ENCODE measurements at regions not wholly inside any gene's neighbourhood (a gene's known extent, or its start where the extent isn't known, plus 50 kb on each side); places are given as distances from the start of the nearest gene placed in this dataset.

GRCh38 chr17:72296456-72296855, 175.6 kb downstream of the SOX9 start:
- H3K27me3 ChIP-seq (ENCODE audit: control insufficient read depth in 2 of 2, insufficient read depth in 2 of 2, low read length in 2 of 2), result no peaks in the 10 kb centered on the region
- H3K9me3 Mint-ChIP-seq, result peaks cover 0 to 5% (median 0%) of the 10 kb centered on the region in 7 donors
- no peaks in the 10 kb centered on the region for H3K9me3 ChIP-seq (replicated peaks in 1 of 2; ENCODE audit: control insufficient read depth in 1 of 2, insufficient read depth in 1 of 2, low read length in 2 of 2)
- no peaks in the 10 kb centered on the region for H3K36me3 ChIP-seq (replicated peaks in 1 of 2; ENCODE audit: control insufficient read depth in 1 of 2, insufficient read depth in 2 of 2, low read length in 2 of 2)
- TF ChIP-seq CTCF (IDR thresholded peaks at IDR 0.05), result no peak
- no peak overlapping the region for H3K27ac ChIP-seq (ENCODE audit: low read depth in 1 of 2, low read length in 2 of 2)
- H3K27me3 Mint-ChIP-seq (ENCODE audit: low read depth in 3 of 3), result peaks cover 0 to 3% (median 1%) of the 10 kb centered on the region in 3 donors
- H3K9ac ChIP-seq (ENCODE audit: insufficient read depth, low read length, poor library complexity, severe bottlenecking), result no peak overlapping the region
- no peaks in the 10 kb centered on the region for H3K79me2 ChIP-seq (ENCODE audit: insufficient read depth, low read length)
- no peak overlapping the region for H3K4me2 ChIP-seq (replicated peaks; ENCODE audit: extremely low read depth, low read length, poor library complexity, severe bottlenecking)
- H3K4me3 Mint-ChIP-seq, result no peak overlapping the region
- H3K4me1 ChIP-seq (ENCODE audit: control insufficient read depth in 1 of 2, insufficient read depth in 2 of 2, low read length in 2 of 2), result no peaks in the 10 kb centered on the region
- H2AFZ ChIP-seq (ENCODE audit: insufficient read depth, low read depth, low read length, poor library complexity, severe bottlenecking), result no peak overlapping the region
- no peaks in the 10 kb centered on the region for H3K36me3 Mint-ChIP-seq
- H4K20me1 ChIP-seq (ENCODE audit: insufficient read depth, low read length), result no peaks in the 10 kb centered on the region
- DNase-seq, result no peak
- intact Hi-C loops (cut with micrococcal nuclease), result no loop called here
- no peak overlapping the region for H3K4me3 ChIP-seq (replicated peaks in 1 of 3; ENCODE audit: low read depth in 2 of 3, low read length in 3 of 3)
- no peaks in the 10 kb centered on the region for H3K4me1 Mint-ChIP-seq
- H3K27ac Mint-ChIP-seq, result no peak overlapping the region
- WGBS (ENCODE audit: insufficient coverage), result no CpG with 5 or more reads among the region's 1 CpG

- Mint-ChIP-seq H3K4me3 (no peak overlapping the region), H3K27me3 (ENCODE audit: low read depth in 3 of 3) (peaks cover 0 to 3% (median 1%) of the 10 kb centered on the region in 3 donors), H3K36me3 (no peaks in the 10 kb centered on the region), H3K9me3 (peaks cover 0 to 5% (median 0%) of the 10 kb centered on the region in 7 donors), H3K4me1 (no peaks in the 10 kb centered on the region), H3K27ac (no peak overlapping the region)
- Histone ChIP-seq H3K27me3 (ENCODE audit: control insufficient read depth in 2 of 2, insufficient read depth in 2 of 2, low read length in 2 of 2) (no peaks in the 10 kb centered on the region), H3K79me2 (ENCODE audit: insufficient read depth, low read length) (no peaks in the 10 kb centered on the region), H4K20me1 (ENCODE audit: insufficient read depth, low read length) (no peaks in the 10 kb centered on the region), H3K27ac (ENCODE audit: low read depth in 1 of 2, low read length in 2 of 2) (no peak overlapping the region), H3K9ac (ENCODE audit: insufficient read depth, low read length, poor library complexity, severe bottlenecking) (no peak overlapping the region), H3K36me3 (replicated peaks in 1 of 2; ENCODE audit: control insufficient read depth in 1 of 2, insufficient read depth in 2 of 2, low read length in 2 of 2) (no peaks in the 10 kb centered on the region), H3K9me3 (replicated peaks in 1 of 2; ENCODE audit: control insufficient read depth in 1 of 2, insufficient read depth in 1 of 2, low read length in 2 of 2) (no peaks in the 10 kb centered on the region), H3K4me3 (replicated peaks in 1 of 3; ENCODE audit: low read depth in 2 of 3, low read length in 3 of 3) (no peak overlapping the region), H3K4me2 (replicated peaks; ENCODE audit: extremely low read depth, low read length, poor library complexity, severe bottlenecking) (no peak overlapping the region), H3K4me1 (ENCODE audit: control insufficient read depth in 1 of 2, insufficient read depth in 2 of 2, low read length in 2 of 2) (no peaks in the 10 kb centered on the region), H2AFZ (ENCODE audit: insufficient read depth, low read depth, low read length, poor library complexity, severe bottlenecking) (no peak overlapping the region)
- intact Hi-C loops (cut with micrococcal nuclease), result no loop called here
- TF ChIP-seq CTCF (IDR thresholded peaks at IDR 0.05), result no peak
- DNase-seq, result no peak
- 64% methylated on average over 3 of the region's 9 CpGs for WGBS (ENCODE audit: insufficient coverage)
Observed at GRCh38 chr17:72297326-72298115, 176.7 kb downstream of the SOX9 start.
